K562 (cell line): ENCODE measurements at regions not wholly inside any gene's neighbourhood (a gene's known extent, or its start where the extent isn't known, plus 50 kb on each side); places are given as distances from the start of the nearest gene placed in this dataset.

Source experiments
- ATAC-seq: fragments of 200-7000 bp; cut with Tn5 transposase; 3 replicates; pipeline ENCODE4 v1.9.1; 2020; ENCODE audit warnings: moderate library complexity
- BruUV-seq: library from RNA; stranded (reverse); fragments of 400-500 nt; replicated peaks from 2 replicates; lab custom pipeline; 2021; lab: Mats Ljungman, UMichigan
- CTCF ChIA-PET: fragments of 300-600 bp; formaldehyde crosslinking; extraction: SDS; loops from one replicate; lab custom pipeline; 2021; ENCODE audit warnings: low intra/inter-chr PET ratio; lab: Yijun Ruan, JAX
- POLR2A ChIA-PET: fragments of 300-600, 350-650 bp; sonication (Branson Sonifier 250); formaldehyde crosslinking; extraction: SDS; loops from one replicate; lab custom pipeline; 2021; ENCODE audit warnings: antibody characterized with exemption, inconsistent platforms; lab: Yijun Ruan, JAX
- DNase-seq, 4 experiments: peaks; one replicate each; pipeline versions ENCODE4 v3.0.0 to v3.0.0-alpha.2; 2011 to 2018; ENCODE audit warnings: low spot score in 3 of 4, mixed read lengths in 3 of 4; ENCODE audit errors: extremely low read depth in 1 of 4
- FAIRE-seq: peaks from 2 replicates; lab custom pipeline; 2011; peaks lifted over from hg19 to GRCh38; lab: Jason Lieb, UNC
- H2AFZ ChIP-seq: 2 replicates; pipeline ENCODE4 v1.6.0; 2011; ENCODE audit warnings: low read depth, low read length, control low read depth, inconsistent platforms
- H3K27ac ChIP-seq: fragments of 200-600 bp; 3 replicates; pipeline ENCODE4 v1.8.0; 2011; ENCODE audit warnings: low read depth, mild to moderate bottlenecking, control low read depth, inconsistent platforms, low read length, moderate library complexity, mixed read lengths; ENCODE audit errors: extremely low read depth
- H3K27me3 ChIP-seq, 2 experiments: fragments of 300-600 bp in 1 of 2; 2 replicates in 1 of 2; 3 replicates in 1 of 2; pipeline versions ENCODE4 v1.6.0 to v1.8.0; 2011; ENCODE audit warnings: inconsistent platforms in 2 of 2, low read length in 2 of 2, mild to moderate bottlenecking in 1 of 2, mixed read lengths in 1 of 2, moderate library complexity in 1 of 2; ENCODE audit not compliant: control insufficient read depth in 2 of 2, insufficient read depth in 2 of 2
- H3K36me3 ChIP-seq: fragments of 300-600 bp; 3 replicates; pipeline ENCODE4 v1.8.0; 2011; ENCODE audit warnings: mild to moderate bottlenecking, low read length, inconsistent platforms; ENCODE audit not compliant: control insufficient read depth, insufficient read depth
- H3K4me1 ChIP-seq, 2 experiments: fragments of 200-600 bp in 1 of 2; replicated peaks in 1 of 2; 2 replicates in 1 of 2; 3 replicates in 1 of 2; pipeline versions ENCODE4 v1.5.1 to v1.8.0; 2011; ENCODE audit warnings: inconsistent platforms in 2 of 2, low read length in 2 of 2, mild to moderate bottlenecking in 1 of 2, mixed read lengths in 1 of 2, moderate library complexity in 1 of 2; ENCODE audit not compliant: control insufficient read depth in 2 of 2, insufficient read depth in 2 of 2
- H3K4me2 ChIP-seq: 2 replicates; pipeline ENCODE4 v1.6.1; 2011; ENCODE audit warnings: low read length, control low read depth, inconsistent platforms, mixed read lengths; ENCODE audit not compliant: insufficient read depth
- H3K4me3 ChIP-seq: fragments of 200-600 bp; sonication (generic), shearing (Covaris generic); 2 replicates; pipeline ENCODE4 v1.5.1; 2016; ENCODE audit warnings: control low read depth, inconsistent platforms
- H3K79me2 ChIP-seq: fragments of 200-600 bp; 3 replicates; pipeline ENCODE4 v1.8.0; 2011; ENCODE audit warnings: low read length, inconsistent platforms; ENCODE audit not compliant: control insufficient read depth, insufficient read depth
- H3K9ac ChIP-seq, 2 experiments: 2 replicates each; pipeline versions ENCODE4 v1.6.0 to v1.6.1; 2011; ENCODE audit warnings: low read depth in 2 of 2, low read length in 2 of 2, control low read depth in 1 of 2, inconsistent platforms in 1 of 2, mild to moderate bottlenecking in 1 of 2, mixed read lengths in 1 of 2; ENCODE audit not compliant: insufficient read depth in 1 of 2
- H3K9me1 ChIP-seq: one replicate; pipeline ENCODE4 v1.6.0; 2011; ENCODE audit warnings: inconsistent platforms, mild to moderate bottlenecking, low read length, moderate library complexity; ENCODE audit not compliant: control insufficient read depth, insufficient read depth
- H3K9me3 ChIP-seq: replicated peaks from 2 replicates; pipeline ENCODE4 v1.5.1; 2011; ENCODE audit warnings: low read depth, low read length, inconsistent platforms; ENCODE audit not compliant: control insufficient read depth, insufficient read depth
- H4K20me1 ChIP-seq: replicated peaks from 2 replicates; pipeline ENCODE4 v1.6.1; 2011; ENCODE audit warnings: low read length, inconsistent platforms, mixed read lengths; ENCODE audit not compliant: control insufficient read depth, insufficient read depth
- ARID2 ChIP-seq: fragments of 450-650 bp; IDR thresholded peaks from 2 replicates; pipeline ENCODE4 v1.6.1; 2017; ENCODE audit warnings: antibody characterized with exemption, mild to moderate bottlenecking
- ETV1 ChIP-seq: fragments of 450-650 bp; conservative IDR thresholded peaks from 2 replicates; pipeline ENCODE4 v1.6.1; 2016; ENCODE audit warnings: missing genetic modification characterization, control low read depth, low read depth, missing compliant biosample characterization
- FOSL1 ChIP-seq: fragments of 200-800 bp; sonication (Bioruptor generic); conservative IDR thresholded peaks from 2 replicates; pipeline ENCODE4 v1.6.1; 2016; ENCODE audit warnings: missing genetic modification characterization, missing compliant biosample characterization
- KDM4B ChIP-seq, 2 experiments: fragments of 450-650 bp in 1 of 2; sonication (generic) in 1 of 2; IDR thresholded peaks; 2 replicates each; pipeline ENCODE4 v1.6.1; 2016 to 2017; ENCODE audit warnings: borderline replicate concordance in 2 of 2, antibody characterized with exemption in 1 of 2, low read depth in 1 of 2, mild to moderate bottlenecking in 1 of 2
- MCM2 ChIP-seq: fragments of 450-650 bp; IDR thresholded peaks from 2 replicates; pipeline ENCODE4 v1.6.1; 2017; ENCODE audit warnings: low read depth, mild to moderate bottlenecking
- MCM3 ChIP-seq: fragments of 450-650 bp; IDR thresholded peaks from 2 replicates; pipeline ENCODE4 v1.6.1; 2016
- NFIX ChIP-seq: fragments of 250-450 bp; sonication (Bioruptor Pico); IDR thresholded peaks from 2 replicates; pipeline ENCODE4 v1.4.0; 2020; ENCODE audit warnings: low read depth, mild to moderate bottlenecking, moderate library complexity
- SRSF7 ChIP-seq: fragments of 200-400 bp; formaldehyde crosslinking; optimal IDR thresholded peaks from 2 replicates; pipeline ENCODE3; 2017; ENCODE audit warnings: mild to moderate bottlenecking, low read depth, low read length
- TAF1 ChIP-seq: IDR thresholded peaks from 2 replicates; pipeline ENCODE4 v1.6.1; 2011; ENCODE audit warnings: mild to moderate bottlenecking, low read length, moderate library complexity; ENCODE audit not compliant: insufficient read depth, control insufficient read depth, severe bottlenecking; ENCODE audit errors: extremely low read depth
- TFE3 ChIP-seq: fragments of 450-650 bp; formaldehyde crosslinking; IDR thresholded peaks from 2 replicates; pipeline ENCODE4 v1.4.0; 2020; ENCODE audit warnings: mild to moderate bottlenecking, mixed read lengths
- ZBTB17 ChIP-seq: fragments of 450-650 bp; formaldehyde crosslinking; IDR thresholded peaks from 2 replicates; pipeline ENCODE4 v1.4.0; 2020; ENCODE audit warnings: mild to moderate bottlenecking
- ZNF184 ChIP-seq: sonication (generic); formaldehyde crosslinking; IDR thresholded peaks from 2 replicates; pipeline ENCODE4 v1.5.0; 2020; ENCODE audit warnings: missing genetic modification reagents
- ZNF507 ChIP-seq: conservative IDR thresholded peaks from 2 replicates; pipeline ENCODE4 v1.6.1; 2017; ENCODE audit warnings: missing genetic modification characterization, missing compliant biosample characterization
- WGBS: fragments of 100-300 bp; shearing (Covaris generic); methylation state at CpG from one replicate; pipeline ENCODE4 v1.1.6; 2016; ENCODE audit warnings: low coverage, mixed read lengths; ENCODE audit not compliant: insufficient coverage; ENCODE audit errors: missing lambda C conversion rate; 5-methylcytosine and 5-hydroxymethylcytosine counted together
- in situ Hi-C: fragments of 300-500 bp; cut with MboI; formaldehyde crosslinking; loops from 4 replicates; pipeline ENCODE4 v1.15.0; 2018; ENCODE audit warnings: inconsistent platforms, mixed read lengths
- intact Hi-C: fragments of 100-400 bp; cut with micrococcal nuclease; formaldehyde crosslinking; loops from 2 replicates; pipeline ENCODE4 v1.14.2; 2022
- TF ChIP-seq, protein P1 (sequence below): fragments of 450-650 bp; IDR thresholded peaks from 2 replicates; pipeline ENCODE4 v1.6.1; 2016; ENCODE audit warnings: low read depth, mild to moderate bottlenecking, moderate library complexity
- TF ChIP-seq, protein P2 (sequence below), 2 experiments: IDR thresholded peaks; 2 replicates each; pipeline ENCODE4 v1.6.1; 2012; ENCODE audit warnings: improper control_type of control experiment in 2 of 2, low read depth in 2 of 2, low read length in 2 of 2, borderline replicate concordance in 1 of 2
- TF ChIP-seq, protein P3 (sequence below), 2 experiments: fragments of 450-650 bp; conservative IDR thresholded peaks; 2 replicates each; pipeline ENCODE4 v1.6.1; 2017; ENCODE audit warnings: mild to moderate bottlenecking in 2 of 2, moderate library complexity in 2 of 2

- Histone ChIP-seq H3K27me3 (peaks cover 11 to 18% of the 10 kb centered on the region in 2 experiments; a peak in 4 of 5 replicates), H3K4me3 (no peak overlapping the region), H3K4me2 (no peak overlapping the region), H3K79me2 (no peaks in the 10 kb centered on the region), H2AFZ (no peak overlapping the region), H3K9me1 (no peaks in the 10 kb centered on the region), H3K9me3 (no peaks in the 10 kb centered on the region), H3K4me1 (no peaks in the 10 kb centered on the region), H4K20me1 (no peaks in the 10 kb centered on the region), H3K27ac (no peak overlapping the region), H3K9ac (no peak overlapping the region), H3K36me3 (no peaks in the 10 kb centered on the region)
- WGBS = 0% methylated on average over 3 of the region's 3 CpGs
- ChIA-PET POLR2A (no interaction called here), CTCF (no interaction called here)
- no peak for ATAC-seq
- in situ Hi-C loops = loop anchor here (10.0 kb wide), 1 partner anchor 140 kb away; no protein-coding TSS in a partner anchor
- DNase-seq = no peak
- intact Hi-C loops = no loop called here
- no TSS peak for BruUV-seq
- FAIRE-seq = no peak
- TF ChIP-seq KDM4B (IDR thresholded peaks at IDR 0.05; ENCODE audit: borderline replicate concordance in 2 of 2, low read depth in 1 of 2) = no peak
- TF ChIP-seq, protein P1, sequence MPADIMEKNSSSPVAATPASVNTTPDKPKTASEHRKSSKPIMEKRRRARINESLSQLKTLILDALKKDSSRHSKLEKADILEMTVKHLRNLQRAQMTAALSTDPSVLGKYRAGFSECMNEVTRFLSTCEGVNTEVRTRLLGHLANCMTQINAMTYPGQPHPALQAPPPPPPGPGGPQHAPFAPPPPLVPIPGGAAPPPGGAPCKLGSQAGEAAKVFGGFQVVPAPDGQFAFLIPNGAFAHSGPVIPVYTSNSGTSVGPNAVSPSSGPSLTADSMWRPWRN = no peak
- TF ChIP-seq, protein P2, sequence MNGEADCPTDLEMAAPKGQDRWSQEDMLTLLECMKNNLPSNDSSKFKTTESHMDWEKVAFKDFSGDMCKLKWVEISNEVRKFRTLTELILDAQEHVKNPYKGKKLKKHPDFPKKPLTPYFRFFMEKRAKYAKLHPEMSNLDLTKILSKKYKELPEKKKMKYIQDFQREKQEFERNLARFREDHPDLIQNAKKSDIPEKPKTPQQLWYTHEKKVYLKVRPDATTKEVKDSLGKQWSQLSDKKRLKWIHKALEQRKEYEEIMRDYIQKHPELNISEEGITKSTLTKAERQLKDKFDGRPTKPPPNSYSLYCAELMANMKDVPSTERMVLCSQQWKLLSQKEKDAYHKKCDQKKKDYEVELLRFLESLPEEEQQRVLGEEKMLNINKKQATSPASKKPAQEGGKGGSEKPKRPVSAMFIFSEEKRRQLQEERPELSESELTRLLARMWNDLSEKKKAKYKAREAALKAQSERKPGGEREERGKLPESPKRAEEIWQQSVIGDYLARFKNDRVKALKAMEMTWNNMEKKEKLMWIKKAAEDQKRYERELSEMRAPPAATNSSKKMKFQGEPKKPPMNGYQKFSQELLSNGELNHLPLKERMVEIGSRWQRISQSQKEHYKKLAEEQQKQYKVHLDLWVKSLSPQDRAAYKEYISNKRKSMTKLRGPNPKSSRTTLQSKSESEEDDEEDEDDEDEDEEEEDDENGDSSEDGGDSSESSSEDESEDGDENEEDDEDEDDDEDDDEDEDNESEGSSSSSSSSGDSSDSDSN (IDR thresholded peaks at IDR 0.05; ENCODE audit: borderline replicate concordance in 1 of 2, low read depth in 2 of 2, low read length in 2 of 2) = no peak
- no peak for TF ChIP-seq TFE3 (CRISPR knock-in tag)
- no peak for TF ChIP-seq ZNF184
- no peak for TF ChIP-seq ZNF507 (tag)
- TF ChIP-seq NFIX (CRISPR knock-in tag) = no peak
- TF ChIP-seq FOSL1 = no peak
- TF ChIP-seq SRSF7 = no peak
- TF ChIP-seq ETV1 (tag) = no peak
- TF ChIP-seq ZBTB17 (CRISPR knock-in tag) = no peak
- no peak for TF ChIP-seq MCM3
- TF ChIP-seq MCM2 = no peak
- TF ChIP-seq, protein P3, sequence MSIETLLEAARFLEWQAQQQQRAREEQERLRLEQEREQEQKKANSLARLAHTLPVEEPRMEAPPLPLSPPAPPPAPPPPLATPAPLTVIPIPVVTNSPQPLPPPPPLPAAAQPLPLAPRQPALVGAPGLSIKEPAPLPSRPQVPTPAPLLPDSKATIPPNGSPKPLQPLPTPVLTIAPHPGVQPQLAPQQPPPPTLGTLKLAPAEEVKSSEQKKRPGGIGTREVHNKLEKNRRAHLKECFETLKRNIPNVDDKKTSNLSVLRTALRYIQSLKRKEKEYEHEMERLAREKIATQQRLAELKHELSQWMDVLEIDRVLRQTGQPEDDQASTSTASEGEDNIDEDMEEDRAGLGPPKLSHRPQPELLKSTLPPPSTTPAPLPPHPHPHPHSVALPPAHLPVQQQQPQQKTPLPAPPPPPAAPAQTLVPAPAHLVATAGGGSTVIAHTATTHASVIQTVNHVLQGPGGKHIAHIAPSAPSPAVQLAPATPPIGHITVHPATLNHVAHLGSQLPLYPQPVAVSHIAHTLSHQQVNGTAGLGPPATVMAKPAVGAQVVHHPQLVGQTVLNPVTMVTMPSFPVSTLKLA (conservative IDR thresholded peaks at IDR 0.05) = no peak
- no peak for TF ChIP-seq TAF1
- no peak for TF ChIP-seq ARID2
Observed at GRCh38 chr2:97355176-97355575, 234.5 kb downstream of the ANKRD36B start.
